ENCODE measurements at regions not wholly inside any gene's neighbourhood (a gene's known extent, or its start where the extent isn't known, plus 50 kb on each side); places are given as distances from the start of the nearest gene placed in this dataset.
A peak's percentile ranks its signal among the peaks of the same experiment; 100 is the strongest.

- Histone ChIP-seq H3K4me1 (ENCODE audit: control insufficient read depth, insufficient read depth, low read depth, low read length) (no peaks in the 10 kb centered on the region), H3K79me1 (replicated peaks; ENCODE audit: low read length, poor library complexity, severe bottlenecking) (no peaks in the 10 kb centered on the region), H3K23ac (ENCODE audit: low read length in 2 of 2) (no peak overlapping the region), H3K27me3 (ENCODE audit: control insufficient read depth in 1 of 2, insufficient read depth in 1 of 2, low read length in 2 of 2) (no peaks in the 10 kb centered on the region), H2AK5ac (ENCODE audit: low read length, severe bottlenecking) (peak overlapping the region; percentile 22), H2BK5ac (ENCODE audit: low read depth, low read length, poor library complexity, severe bottlenecking) (no peak overlapping the region), H2BK120ac (ENCODE audit: low read depth, low read length) (no peak overlapping the region), H2AFZ (ENCODE audit: low read depth, low read length) (no peak overlapping the region), H3K4me2 (ENCODE audit: low read length, poor library complexity, severe bottlenecking) (no peak overlapping the region), H2BK15ac (ENCODE audit: low read depth, poor library complexity, severe bottlenecking) (no peak overlapping the region), H3K9me3 (ENCODE audit: control insufficient read depth, low read length) (peaks cover 7% of the 10 kb centered on the region), H3K4ac (ENCODE audit: low read depth in 1 of 2, low read length in 2 of 2) (no peak overlapping the region), H4K8ac (ENCODE audit: low read length) (no peak overlapping the region), H2BK12ac (ENCODE audit: low read length in 2 of 2) (no peak overlapping the region), H3K27ac (ENCODE audit: low read length, poor library complexity, severe bottlenecking) (no peak overlapping the region), H3K14ac (ENCODE audit: low read length in 2 of 2) (no peak overlapping the region), H3K18ac (ENCODE audit: low read depth in 1 of 2, low read length in 2 of 2) (no peak overlapping the region), H3K9ac (ENCODE audit: low read length) (no peak overlapping the region), H4K91ac (ENCODE audit: low read length) (no peak overlapping the region), H3K36me3 (ENCODE audit: control insufficient read depth in 1 of 2, insufficient read depth in 2 of 2, low read depth in 1 of 2, low read length in 2 of 2) (no peaks in the 10 kb centered on the region), H3K4me3 (ENCODE audit: insufficient read depth in 1 of 2, low read depth in 1 of 2, low read length in 2 of 2) (no peak overlapping the region)
- no peak for DNase-seq
- no CpG with 5 or more reads among the region's 1 CpG for WGBS
These were observed 1548.3 kb upstream of the TENM3 start for GRCh38 chr4:180694875-180695274.

- Histone ChIP-seq H4K91ac (ENCODE audit: low read length) (no peak overlapping the region), H2BK5ac (ENCODE audit: low read depth, low read length, poor library complexity, severe bottlenecking) (no peak overlapping the region), H2BK12ac (ENCODE audit: low read length in 2 of 2) (no peak overlapping the region), H3K14ac (ENCODE audit: low read length in 2 of 2) (no peak overlapping the region), H3K4ac (ENCODE audit: low read depth in 1 of 2, low read length in 2 of 2) (no peak overlapping the region), H3K18ac (ENCODE audit: low read depth in 1 of 2, low read length in 2 of 2) (no peak overlapping the region), H2AK5ac (ENCODE audit: low read length, severe bottlenecking) (no peak overlapping the region), H4K8ac (ENCODE audit: low read length) (no peak overlapping the region), H2BK120ac (ENCODE audit: low read depth, low read length) (no peak overlapping the region), H3K79me1 (replicated peaks; ENCODE audit: low read length, poor library complexity, severe bottlenecking) (no peaks in the 10 kb centered on the region), H2BK15ac (ENCODE audit: low read depth, poor library complexity, severe bottlenecking) (no peak overlapping the region), H3K9me3 (ENCODE audit: control insufficient read depth, low read length) (peaks cover 7% of the 10 kb centered on the region), H3K27me3 (ENCODE audit: control insufficient read depth in 1 of 2, insufficient read depth in 1 of 2, low read length in 2 of 2) (no peaks in the 10 kb centered on the region), H3K9ac (ENCODE audit: low read length) (no peak overlapping the region), H2AFZ (ENCODE audit: low read depth, low read length) (no peak overlapping the region), H3K27ac (ENCODE audit: low read length, poor library complexity, severe bottlenecking) (peak overlapping the region; percentile 43), H3K4me3 (ENCODE audit: insufficient read depth in 1 of 2, low read depth in 1 of 2, low read length in 2 of 2) (no peak overlapping the region), H3K23ac (ENCODE audit: low read length in 2 of 2) (no peak overlapping the region), H3K4me2 (ENCODE audit: low read length, poor library complexity, severe bottlenecking) (no peak overlapping the region), H3K4me1 (ENCODE audit: control insufficient read depth, insufficient read depth, low read depth, low read length) (no peaks in the 10 kb centered on the region), H3K36me3 (ENCODE audit: control insufficient read depth in 1 of 2, insufficient read depth in 2 of 2, low read depth in 1 of 2, low read length in 2 of 2) (no peaks in the 10 kb centered on the region)
- DNase-seq = peak; percentile 91
- no CpG with 5 or more reads among the region's 1 CpG for WGBS
These were observed 1547.4 kb upstream of the TENM3 start for GRCh38 chr4:180695851-180696250.

GRCh38 chr4:180696460-180697092 lies 1546.6 kb upstream of the TENM3 start:
- H3K23ac ChIP-seq (ENCODE audit: low read length in 2 of 2) = no peak overlapping the region
- no peaks in the 10 kb centered on the region for H3K27me3 ChIP-seq (ENCODE audit: control insufficient read depth in 1 of 2, insufficient read depth in 1 of 2, low read length in 2 of 2)
- H3K4me3 ChIP-seq (ENCODE audit: insufficient read depth in 1 of 2, low read depth in 1 of 2, low read length in 2 of 2) = no peak overlapping the region
- H3K27ac ChIP-seq (ENCODE audit: low read length, poor library complexity, severe bottlenecking) = no peak overlapping the region
- no peaks in the 10 kb centered on the region for H3K36me3 ChIP-seq (ENCODE audit: control insufficient read depth in 1 of 2, insufficient read depth in 2 of 2, low read depth in 1 of 2, low read length in 2 of 2)
- no peak overlapping the region for H3K18ac ChIP-seq (ENCODE audit: low read depth in 1 of 2, low read length in 2 of 2)
- H3K4me1 ChIP-seq (ENCODE audit: control insufficient read depth, insufficient read depth, low read depth, low read length) = no peaks in the 10 kb centered on the region
- DNase-seq = peak; percentile 5
- H4K91ac ChIP-seq (ENCODE audit: low read length) = no peak overlapping the region
- H2BK5ac ChIP-seq (ENCODE audit: low read depth, low read length, poor library complexity, severe bottlenecking) = no peak overlapping the region
- H3K4ac ChIP-seq (ENCODE audit: low read depth in 1 of 2, low read length in 2 of 2) = no peak overlapping the region
- H3K9me3 ChIP-seq (ENCODE audit: control insufficient read depth, low read length) = peaks cover 11% of the 10 kb centered on the region
- H2BK15ac ChIP-seq (ENCODE audit: low read depth, poor library complexity, severe bottlenecking) = no peak overlapping the region
- no CpG with 5 or more reads among the region's 3 CpGs for WGBS
- no peak overlapping the region for H2AK5ac ChIP-seq (ENCODE audit: low read length, severe bottlenecking)
- no peak overlapping the region for H3K4me2 ChIP-seq (ENCODE audit: low read length, poor library complexity, severe bottlenecking)
- H3K14ac ChIP-seq (ENCODE audit: low read length in 2 of 2) = no peak overlapping the region
- H3K79me1 ChIP-seq (replicated peaks; ENCODE audit: low read length, poor library complexity, severe bottlenecking) = no peaks in the 10 kb centered on the region
- H4K8ac ChIP-seq (ENCODE audit: low read length) = no peak overlapping the region
- no peak overlapping the region for H3K9ac ChIP-seq (ENCODE audit: low read length)
- H2BK12ac ChIP-seq (ENCODE audit: low read length in 2 of 2) = no peak overlapping the region
- H2AFZ ChIP-seq (ENCODE audit: low read depth, low read length) = no peak overlapping the region
- H2BK120ac ChIP-seq (ENCODE audit: low read depth, low read length) = no peak overlapping the region

DNA sequence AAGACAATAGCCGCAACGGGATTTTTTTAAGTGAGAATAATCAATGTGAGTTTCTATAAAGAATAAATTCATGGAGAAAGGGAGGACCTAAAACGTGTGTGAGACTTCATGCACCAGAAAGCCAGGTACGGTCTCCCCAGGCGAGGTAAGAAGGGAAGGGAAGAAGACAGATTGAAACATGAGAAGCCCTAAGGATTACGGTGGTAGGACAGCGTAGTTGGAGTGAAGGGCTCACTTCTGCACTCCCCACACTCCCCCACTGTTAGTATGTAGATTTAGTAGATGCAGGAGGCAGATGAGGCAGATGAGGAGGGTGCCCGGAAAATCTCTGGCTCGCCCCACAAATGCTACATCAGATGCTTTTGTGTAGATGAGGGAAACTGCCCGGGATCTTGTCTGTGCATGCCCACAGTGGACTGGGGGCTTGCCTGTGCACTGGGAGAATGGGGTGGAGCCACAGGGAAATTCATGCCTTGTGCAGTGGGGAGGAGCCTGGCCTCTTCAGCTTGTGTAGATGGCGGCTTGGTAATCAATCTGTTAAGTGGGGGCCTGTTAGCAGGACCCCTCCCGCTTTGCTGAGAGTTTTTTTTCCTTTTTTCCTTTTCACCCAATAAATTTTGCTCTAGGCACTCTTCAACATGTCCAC lies 1544.5 kb upstream of the TENM3 start:
- no peaks in the 10 kb centered on the region for H3K79me1 ChIP-seq (replicated peaks; ENCODE audit: low read length, poor library complexity, severe bottlenecking)
- DNase-seq = no peak
- H3K36me3 ChIP-seq (ENCODE audit: control insufficient read depth in 1 of 2, insufficient read depth in 2 of 2, low read depth in 1 of 2, low read length in 2 of 2) = no peaks in the 10 kb centered on the region
- no peak overlapping the region for H2BK15ac ChIP-seq (ENCODE audit: low read depth, poor library complexity, severe bottlenecking)
- H3K4me2 ChIP-seq (ENCODE audit: low read length, poor library complexity, severe bottlenecking) = no peak overlapping the region
- no peaks in the 10 kb centered on the region for H3K4me1 ChIP-seq (ENCODE audit: control insufficient read depth, insufficient read depth, low read depth, low read length)
- no peak overlapping the region for H4K91ac ChIP-seq (ENCODE audit: low read length)
- H3K9ac ChIP-seq (ENCODE audit: low read length) = no peak overlapping the region
- no peak overlapping the region for H2AK5ac ChIP-seq (ENCODE audit: low read length, severe bottlenecking)
- H2AFZ ChIP-seq (ENCODE audit: low read depth, low read length) = no peak overlapping the region
- no peak overlapping the region for H2BK12ac ChIP-seq (ENCODE audit: low read length in 2 of 2)
- no peak overlapping the region for H3K4ac ChIP-seq (ENCODE audit: low read depth in 1 of 2, low read length in 2 of 2)
- H3K27ac ChIP-seq (ENCODE audit: low read length, poor library complexity, severe bottlenecking) = no peak overlapping the region
- peaks cover 12% of the 10 kb centered on the region for H3K9me3 ChIP-seq (ENCODE audit: control insufficient read depth, low read length)
- H3K14ac ChIP-seq (ENCODE audit: low read length in 2 of 2) = no peak overlapping the region
- no peak overlapping the region for H3K4me3 ChIP-seq (ENCODE audit: insufficient read depth in 1 of 2, low read depth in 1 of 2, low read length in 2 of 2)
- H4K8ac ChIP-seq (ENCODE audit: low read length) = no peak overlapping the region
- no peak overlapping the region for H2BK5ac ChIP-seq (ENCODE audit: low read depth, low read length, poor library complexity, severe bottlenecking)
- 92% methylated on average over 10 of the region's 12 CpGs for WGBS
- H3K23ac ChIP-seq (ENCODE audit: low read length in 2 of 2) = no peak overlapping the region
- no peak overlapping the region for H2BK120ac ChIP-seq (ENCODE audit: low read depth, low read length)
- H3K27me3 ChIP-seq (ENCODE audit: control insufficient read depth in 1 of 2, insufficient read depth in 1 of 2, low read length in 2 of 2) = no peaks in the 10 kb centered on the region
- H3K18ac ChIP-seq (ENCODE audit: low read depth in 1 of 2, low read length in 2 of 2) = no peak overlapping the region

Data from mesenchymal stem cell (in vitro differentiated cells and primary cell).